Superior temporal gyrus (tissue), 1 donor: ENCODE measurements at regions not wholly inside any gene's neighbourhood (a gene's known extent, or its start where the extent isn't known, plus 50 kb on each side); places are given as distances from the start of the nearest gene placed in this dataset.
"Not testable (repeated sequence)": the region's sequence is repeated elsewhere in the genome, so short reads cannot be mapped to it uniquely, and the experiment has no call there.

Experiments
- DNase-seq: peaks from one replicate; pipeline ENCODE4 v3.0.0-alpha.2; 2016; ENCODE audit errors: extremely low spot score

GRCh38 chr6:85357651-85358050, 92.2 kb upstream of the NT5E start:
- no peak for DNase-seq

- not testable (repeated sequence) for DNase-seq
These were observed 93.1 kb upstream of the NT5E start for GRCh38 chr6:85356743-85357142.

GRCh38 chr6:85355816-85356215, 94.1 kb upstream of the NT5E start:
- DNase-seq, result no peak

GRCh38 chr6:85354761-85355618, 94.9 kb upstream of the NT5E start:
- peak; percentile 86 for DNase-seq

- no peak for DNase-seq
These were observed 96.9 kb upstream of the NT5E start for GRCh38 chr6:85353012-85353411.

GRCh38 chr6:85348643-85349042, 101.2 kb upstream of the NT5E start:
- no peak for DNase-seq

- peak; percentile 72 for DNase-seq
These were observed 102.1 kb upstream of the NT5E start for GRCh38 chr6:85347812-85348211.

GRCh38 chr6:85346196-85346595, 103.7 kb upstream of the NT5E start:
- no peak for DNase-seq

- DNase-seq, result no peak
These were observed 104.9 kb upstream of the NT5E start for GRCh38 chr6:85344996-85345395.

- no peak for DNase-seq
These were observed 106.5 kb upstream of the NT5E start for GRCh38 chr6:85343428-85343827.

- no peak for DNase-seq
These were observed 120.7 kb upstream of the NT5E start for GRCh38 chr6:85329196-85329595.

GRCh38 chr6:85325811-85326210, 124.1 kb upstream of the NT5E start:
- not testable (repeated sequence) for DNase-seq

GRCh38 chr6:85323435-85324040, 126.3 kb upstream of the NT5E start:
- peak; percentile 91 for DNase-seq

- no peak for DNase-seq
These were observed 127.3 kb upstream of the NT5E start for GRCh38 chr6:85322446-85323105.

- DNase-seq, result no peak
These were observed 128.0 kb upstream of the NT5E start for GRCh38 chr6:85321906-85322305.

- no peak for DNase-seq
These were observed 135.3 kb upstream of the NT5E start for GRCh38 chr6:85314586-85314985.

GRCh38 chr6:85300581-85300980, 149.3 kb upstream of the NT5E start:
- DNase-seq, result no peak

GRCh38 chr6:85298553-85298952, 151.3 kb upstream of the NT5E start:
- DNase-seq, result no peak

GRCh38 chr6:85291326-85291725, 158.6 kb upstream of the NT5E start:
- DNase-seq, result no peak

- DNase-seq, result no peak
These were observed 162.2 kb upstream of the NT5E start for GRCh38 chr6:85287654-85288053.

GRCh38 chr6:85287158-85287557, 162.7 kb upstream of the NT5E start:
- DNase-seq, result no peak

GRCh38 chr6:85286507-85286906, 163.4 kb upstream of the NT5E start:
- not testable (repeated sequence) for DNase-seq

- no peak for DNase-seq
These were observed 163.9 kb upstream of the NT5E start for GRCh38 chr6:85285934-85286333.
